HCT116 (cell line): ENCODE measurements at regions not wholly inside any gene's neighbourhood (a gene's known extent, or its start where the extent isn't known, plus 50 kb on each side); places are given as distances from the start of the nearest gene placed in this dataset.

Experiments
- EZH2 ChIP-seq: fragments of 200-600 bp; sonication (generic); IDR thresholded peaks from 2 replicates; pipeline ENCODE4 v1.6.1; 2017; ENCODE audit warnings: antibody characterized with exemption, mixed run types
- POLR2AphosphoS5 ChIP-seq: IDR thresholded peaks from 2 replicates; pipeline ENCODE4 v1.6.1; 2011; ENCODE audit warnings: mild to moderate bottlenecking, low read depth, low read length, moderate library complexity
- REST ChIP-seq: IDR thresholded peaks from 2 replicates; pipeline ENCODE4 v1.6.1; 2012; ENCODE audit warnings: low read depth

- no peak for TF ChIP-seq REST
- TF ChIP-seq POLR2AphosphoS5 = no peak
- no peak for TF ChIP-seq EZH2
These were observed 71.3 kb upstream of the CTXND1 start for GRCh38 chr15:80323285-80323684.
